ENCODE measurements at regions not wholly inside any gene's neighbourhood (a gene's known extent, or its start where the extent isn't known, plus 50 kb on each side); places are given as distances from the start of the nearest gene placed in this dataset.

DNA sequence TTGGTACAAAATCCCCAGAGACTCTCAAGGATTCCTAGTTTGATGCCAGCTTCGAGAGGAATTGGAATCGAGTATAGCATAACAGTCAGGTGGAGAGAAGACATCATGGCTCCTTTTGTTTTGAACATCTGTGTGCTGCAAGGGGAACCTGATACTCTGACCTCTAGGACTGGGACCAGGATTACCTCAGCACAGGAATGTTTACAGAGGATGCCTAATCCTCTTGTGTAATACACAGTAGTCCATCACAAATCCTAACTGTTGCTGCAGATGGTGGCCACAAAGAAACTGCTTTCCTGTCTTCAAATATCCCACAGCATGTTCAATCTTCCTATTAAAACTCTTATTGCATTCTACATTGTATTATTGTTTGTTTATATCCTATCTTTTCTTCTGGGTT lies 111.8 kb upstream of the PRMT6 start:
- TF ChIP-seq POLR2A (IDR thresholded peaks at IDR 0.05) = no peak
- no peak for TF ChIP-seq CTCF (IDR thresholded peaks at IDR 0.05)
